Mucosa of descending colon (tissue), 3 donors: ENCODE measurements at regions not wholly inside any gene's neighbourhood (a gene's known extent, or its start where the extent isn't known, plus 50 kb on each side); places are given as distances from the start of the nearest gene placed in this dataset.

Experiments used
- ATAC-seq: fragments of 200-7000 bp; cut with Tn5 transposase; one replicate; pipeline ENCODE4 v1.9.1; 2020; ENCODE audit warnings: mild to moderate bottlenecking, moderate library complexity
- DNase-seq, 3 donors: peaks; one replicate each; pipeline ENCODE4 v3.0.0-alpha.2; 2020
- H3K36me3 ChIP-seq: fragments of 200-600 bp; one replicate; pipeline ENCODE4 v1.8.0; 2021; ENCODE audit warnings: low read depth, mild to moderate bottlenecking
- H3K4me1 ChIP-seq: fragments of 200-600 bp; one replicate; pipeline ENCODE4 v1.8.0; 2021; ENCODE audit warnings: low read depth, mild to moderate bottlenecking
- H3K4me3 ChIP-seq: fragments of 200-600 bp; one replicate; pipeline ENCODE4 v1.8.0; 2021; ENCODE audit warnings: mild to moderate bottlenecking
- H3K9me3 ChIP-seq: fragments of 200-600 bp; one replicate; pipeline ENCODE4 v1.8.0; 2021; ENCODE audit warnings: mild to moderate bottlenecking
- intact Hi-C, 2 donors: fragments of 100-400 bp; cut with DNase I in 1 of 2; cut with micrococcal nuclease in 1 of 2; formaldehyde crosslinking; loops; one replicate each; pipeline versions ENCODE4 v1.11.0 to v1.11.1; 2022; cut with DNase I, micrococcal nuclease
- TF ChIP-seq, protein P1 (sequence below): fragments of 200-600 bp; IDR thresholded peaks from one replicate; pipeline ENCODE4 v1.8.0; 2022; ENCODE audit warnings: antibody characterized with exemption, mild to moderate bottlenecking
- donor health status: DM: no; HTN: no; CAD: no; lungs with moderate emphysema.
- donor health status: DM: no; HTN: no; CAD: no.
- donor health status: DM: no; HTN: yes; CAD: no.

DNA sequence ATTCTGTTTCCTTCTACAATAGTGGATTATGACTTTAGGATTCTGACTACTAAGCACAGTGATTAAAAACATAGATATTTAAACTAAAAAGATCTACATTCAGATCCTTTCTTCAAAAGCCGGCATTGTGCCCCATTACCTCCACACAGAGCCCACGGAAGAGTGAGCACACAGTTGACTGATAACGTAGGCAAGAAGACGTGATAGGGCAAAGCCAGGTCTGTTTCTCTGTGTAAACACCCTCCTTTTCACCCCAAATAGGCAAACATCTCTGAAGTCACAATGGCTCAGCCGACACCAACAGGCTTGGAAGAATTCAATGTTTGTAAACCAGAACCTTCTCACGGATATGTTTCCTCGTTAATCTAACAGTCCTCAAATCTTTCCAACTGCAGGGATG, 302.9 kb downstream of the CMPK2 start:
- Histone ChIP-seq H3K36me3 (no peaks in the 10 kb centered on the region), H3K4me1 (no peaks in the 10 kb centered on the region), H3K9me3 (no peaks in the 10 kb centered on the region), H3K4me3 (no peak overlapping the region)
- intact Hi-C loops: no loop called here
- ATAC-seq (no peak), DNase-seq (no peak)
- TF ChIP-seq, protein P1, sequence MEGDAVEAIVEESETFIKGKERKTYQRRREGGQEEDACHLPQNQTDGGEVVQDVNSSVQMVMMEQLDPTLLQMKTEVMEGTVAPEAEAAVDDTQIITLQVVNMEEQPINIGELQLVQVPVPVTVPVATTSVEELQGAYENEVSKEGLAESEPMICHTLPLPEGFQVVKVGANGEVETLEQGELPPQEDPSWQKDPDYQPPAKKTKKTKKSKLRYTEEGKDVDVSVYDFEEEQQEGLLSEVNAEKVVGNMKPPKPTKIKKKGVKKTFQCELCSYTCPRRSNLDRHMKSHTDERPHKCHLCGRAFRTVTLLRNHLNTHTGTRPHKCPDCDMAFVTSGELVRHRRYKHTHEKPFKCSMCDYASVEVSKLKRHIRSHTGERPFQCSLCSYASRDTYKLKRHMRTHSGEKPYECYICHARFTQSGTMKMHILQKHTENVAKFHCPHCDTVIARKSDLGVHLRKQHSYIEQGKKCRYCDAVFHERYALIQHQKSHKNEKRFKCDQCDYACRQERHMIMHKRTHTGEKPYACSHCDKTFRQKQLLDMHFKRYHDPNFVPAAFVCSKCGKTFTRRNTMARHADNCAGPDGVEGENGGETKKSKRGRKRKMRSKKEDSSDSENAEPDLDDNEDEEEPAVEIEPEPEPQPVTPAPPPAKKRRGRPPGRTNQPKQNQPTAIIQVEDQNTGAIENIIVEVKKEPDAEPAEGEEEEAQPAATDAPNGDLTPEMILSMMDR: no peak

DNA sequence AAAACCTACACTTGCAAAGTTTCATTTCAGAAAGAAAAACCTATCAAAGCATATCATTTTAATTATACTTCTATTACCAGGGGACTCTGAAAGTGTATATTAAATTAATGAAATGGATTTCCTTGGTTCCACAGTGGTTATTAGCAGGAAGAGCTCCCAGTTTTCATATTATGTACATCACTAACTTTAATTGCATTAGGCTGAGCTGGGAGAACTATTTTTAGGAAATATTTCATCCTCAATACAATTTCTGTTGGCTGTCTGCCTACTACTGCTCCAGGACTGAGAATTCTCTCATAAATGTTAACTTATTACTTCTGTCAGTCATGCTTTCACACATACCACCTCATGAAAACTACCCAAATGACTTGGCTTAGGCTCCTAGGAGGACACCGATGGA, 301.4 kb downstream of the CMPK2 start:
- TF ChIP-seq, protein P1: no peak
- H3K4me1 ChIP-seq: no peaks in the 10 kb centered on the region
- ATAC-seq (no peak), DNase-seq (no peak)
- no peaks in the 10 kb centered on the region for H3K36me3 ChIP-seq
- no peaks in the 10 kb centered on the region for H3K9me3 ChIP-seq
- intact Hi-C loops: no loop called here
- H3K4me3 ChIP-seq: no peak overlapping the region

DNA sequence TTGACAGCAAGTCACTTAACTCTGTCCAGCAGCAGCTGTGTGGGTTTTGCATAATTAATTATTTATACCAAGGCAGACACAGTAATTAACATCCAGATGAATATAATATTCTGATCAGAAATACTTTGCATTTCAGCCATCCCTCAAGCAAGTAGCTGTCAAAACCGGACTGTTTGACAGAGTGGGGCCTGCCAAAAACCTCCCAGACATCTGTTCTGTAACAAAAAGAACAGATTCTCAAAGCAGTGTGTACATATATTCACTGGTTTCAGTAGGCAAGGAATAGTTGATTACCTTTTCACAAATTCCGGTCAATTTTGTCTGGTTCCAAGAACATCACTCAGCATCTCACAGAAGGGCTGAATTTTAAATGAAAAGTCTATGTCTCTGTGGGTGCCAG, 291.6 kb downstream of the CMPK2 start:
- Histone ChIP-seq H3K36me3 (no peaks in the 10 kb centered on the region), H3K4me3 (no peak overlapping the region), H3K9me3 (no peaks in the 10 kb centered on the region), H3K4me1 (no peaks in the 10 kb centered on the region)
- no peak for ATAC-seq
- intact Hi-C loops: no loop called here
- TF ChIP-seq, protein P1: no peak
- DNase-seq: no peak

DNA sequence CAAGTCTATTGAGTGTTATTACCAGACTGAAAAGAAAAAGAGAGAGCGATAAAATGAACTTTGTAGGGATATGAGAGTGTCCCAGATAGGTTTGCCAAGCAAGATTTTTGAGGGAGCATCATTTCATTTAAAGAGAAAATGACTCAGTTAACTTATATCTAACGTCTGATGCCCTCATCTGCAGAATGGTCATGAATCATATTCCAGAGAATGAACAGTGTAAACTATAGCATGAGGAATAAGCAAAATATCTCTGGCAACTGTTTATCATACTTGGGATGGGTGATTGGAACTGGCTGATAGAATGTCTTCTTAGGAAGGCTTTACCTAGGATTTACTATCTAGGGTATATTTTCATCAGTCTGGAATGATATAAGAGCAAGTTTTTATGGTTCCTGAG, 289.4 kb downstream of the CMPK2 start:
- intact Hi-C loops: no loop called here
- ATAC-seq (no peak), DNase-seq (no peak)
- Histone ChIP-seq H3K4me3 (no peak overlapping the region), H3K4me1 (no peaks in the 10 kb centered on the region), H3K36me3 (no peaks in the 10 kb centered on the region), H3K9me3 (no peaks in the 10 kb centered on the region)
- TF ChIP-seq, protein P1: no peak

DNA sequence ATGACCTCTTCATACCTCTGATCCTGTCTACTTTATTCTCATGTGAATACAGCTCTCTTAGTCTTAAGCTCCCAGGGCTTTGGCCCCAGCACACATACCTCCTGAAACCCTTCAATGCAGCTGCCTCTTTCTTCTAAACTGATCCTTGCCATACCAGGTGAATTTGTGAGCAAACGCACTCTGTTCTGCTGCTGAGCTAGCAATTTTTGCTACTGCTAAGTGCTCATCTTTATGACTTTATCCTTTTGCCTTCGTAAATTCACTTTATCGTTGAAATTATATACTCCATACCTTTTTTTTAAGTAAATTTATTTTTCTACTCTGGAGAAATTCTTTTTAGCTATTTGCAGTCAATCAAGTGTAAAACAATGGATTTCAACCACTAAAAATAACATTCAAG, 287.7 kb downstream of the CMPK2 start:
- intact Hi-C loops: no loop called here
- Histone ChIP-seq H3K4me1 (no peaks in the 10 kb centered on the region), H3K36me3 (no peaks in the 10 kb centered on the region), H3K4me3 (no peak overlapping the region), H3K9me3 (no peaks in the 10 kb centered on the region)
- ATAC-seq (no peak), DNase-seq (no peak)
- TF ChIP-seq, protein P1: no peak

DNA sequence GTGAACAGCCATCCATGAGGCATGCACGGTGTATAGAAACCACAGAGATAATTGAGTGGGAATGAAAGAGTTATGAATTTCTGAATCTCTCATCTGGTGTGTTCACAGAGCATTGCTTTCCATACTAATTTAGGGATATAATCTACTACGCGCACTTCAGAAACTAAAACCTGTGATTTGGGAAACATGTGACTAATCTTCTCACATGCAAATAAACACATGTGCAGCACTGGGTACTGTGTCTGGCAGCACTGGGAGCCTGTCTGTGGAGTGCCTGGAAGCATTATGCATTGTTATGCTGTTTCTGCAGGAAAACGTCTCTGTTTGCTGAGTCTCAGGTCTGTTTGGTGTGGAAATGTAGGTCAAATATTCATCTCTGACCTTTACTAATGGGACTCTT, 287.3 kb downstream of the CMPK2 start:
- H3K9me3 ChIP-seq: no peaks in the 10 kb centered on the region
- no peaks in the 10 kb centered on the region for H3K36me3 ChIP-seq
- DNase-seq (no peak), ATAC-seq (no peak)
- TF ChIP-seq, protein P1: no peak
- no peak overlapping the region for H3K4me3 ChIP-seq
- intact Hi-C loops: no loop called here
- H3K4me1 ChIP-seq: no peaks in the 10 kb centered on the region
